ENCODE measurements at regions not wholly inside any gene's neighbourhood (a gene's known extent, or its start where the extent isn't known, plus 50 kb on each side); places are given as distances from the start of the nearest gene placed in this dataset.

DNA sequence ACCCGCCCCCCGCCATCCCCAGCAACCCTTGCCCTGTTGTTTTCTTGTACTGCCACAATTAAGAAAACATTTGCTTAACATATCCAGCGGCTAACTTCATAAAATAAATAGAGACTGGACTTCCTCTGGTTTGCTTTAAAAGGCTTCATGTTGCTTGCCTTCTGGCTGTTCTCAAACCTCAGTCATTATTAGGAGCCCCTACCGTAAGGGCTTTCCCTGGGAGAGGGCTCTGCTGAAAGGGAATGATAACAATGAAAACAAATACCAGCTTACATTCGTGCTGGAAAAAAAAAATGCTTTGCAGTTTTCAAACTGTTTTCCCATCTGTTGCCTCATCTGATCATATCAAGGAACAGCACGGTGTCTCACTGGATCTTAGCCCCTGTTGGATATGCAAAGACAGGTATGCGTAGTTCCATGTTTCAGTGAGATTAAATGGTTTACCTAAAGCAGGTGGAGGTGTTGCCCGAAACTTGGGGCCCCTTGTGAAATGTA, 77.2 kb upstream of the VGLL4 start:
- TF ChIP-seq, protein P1, sequence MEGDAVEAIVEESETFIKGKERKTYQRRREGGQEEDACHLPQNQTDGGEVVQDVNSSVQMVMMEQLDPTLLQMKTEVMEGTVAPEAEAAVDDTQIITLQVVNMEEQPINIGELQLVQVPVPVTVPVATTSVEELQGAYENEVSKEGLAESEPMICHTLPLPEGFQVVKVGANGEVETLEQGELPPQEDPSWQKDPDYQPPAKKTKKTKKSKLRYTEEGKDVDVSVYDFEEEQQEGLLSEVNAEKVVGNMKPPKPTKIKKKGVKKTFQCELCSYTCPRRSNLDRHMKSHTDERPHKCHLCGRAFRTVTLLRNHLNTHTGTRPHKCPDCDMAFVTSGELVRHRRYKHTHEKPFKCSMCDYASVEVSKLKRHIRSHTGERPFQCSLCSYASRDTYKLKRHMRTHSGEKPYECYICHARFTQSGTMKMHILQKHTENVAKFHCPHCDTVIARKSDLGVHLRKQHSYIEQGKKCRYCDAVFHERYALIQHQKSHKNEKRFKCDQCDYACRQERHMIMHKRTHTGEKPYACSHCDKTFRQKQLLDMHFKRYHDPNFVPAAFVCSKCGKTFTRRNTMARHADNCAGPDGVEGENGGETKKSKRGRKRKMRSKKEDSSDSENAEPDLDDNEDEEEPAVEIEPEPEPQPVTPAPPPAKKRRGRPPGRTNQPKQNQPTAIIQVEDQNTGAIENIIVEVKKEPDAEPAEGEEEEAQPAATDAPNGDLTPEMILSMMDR (IDR thresholded peaks at IDR 0.05): no peak
- ATAC-seq: no peak
- H3K4me1 Mint-ChIP-seq: peaks cover 19 to 20% of the 10 kb centered on the region in 2 donors
- intact Hi-C loops (cut with micrococcal nuclease): no loop called here
- Histone ChIP-seq H3K27ac (ENCODE audit: low read length) (peak overlapping the region; percentile 17), H3K9me3 (ENCODE audit: control insufficient read depth, insufficient read depth, low read length) (no peaks in the 10 kb centered on the region), H3K36me3 (ENCODE audit: control insufficient read depth, insufficient read depth, low read length) (no peaks in the 10 kb centered on the region), H3K4me1 (ENCODE audit: control insufficient read depth, insufficient read depth, low read length) (peaks cover 6% of the 10 kb centered on the region), H3K27me3 (ENCODE audit: control insufficient read depth, insufficient read depth, low read length) (no peaks in the 10 kb centered on the region), H3K4me3 (ENCODE audit: low read length) (peak overlapping the region; percentile 52)
- no peaks in the 10 kb centered on the region for H3K36me3 Mint-ChIP-seq
- H3K9me3 Mint-ChIP-seq: no peaks in the 10 kb centered on the region
- DNase-seq: no peak
- H3K27me3 Mint-ChIP-seq (ENCODE audit: low read depth in 2 of 2): peaks cover 19 to 26% of the 10 kb centered on the region in 2 donors
- H3K27ac Mint-ChIP-seq: peak overlapping the region in 1 of 2 donors; percentile 87
- peak overlapping the region; percentile 92 for H3K4me3 Mint-ChIP-seq
- WGBS (ENCODE audit: insufficient coverage): 51% methylated on average over 8 of the region's 8 CpGs

DNA sequence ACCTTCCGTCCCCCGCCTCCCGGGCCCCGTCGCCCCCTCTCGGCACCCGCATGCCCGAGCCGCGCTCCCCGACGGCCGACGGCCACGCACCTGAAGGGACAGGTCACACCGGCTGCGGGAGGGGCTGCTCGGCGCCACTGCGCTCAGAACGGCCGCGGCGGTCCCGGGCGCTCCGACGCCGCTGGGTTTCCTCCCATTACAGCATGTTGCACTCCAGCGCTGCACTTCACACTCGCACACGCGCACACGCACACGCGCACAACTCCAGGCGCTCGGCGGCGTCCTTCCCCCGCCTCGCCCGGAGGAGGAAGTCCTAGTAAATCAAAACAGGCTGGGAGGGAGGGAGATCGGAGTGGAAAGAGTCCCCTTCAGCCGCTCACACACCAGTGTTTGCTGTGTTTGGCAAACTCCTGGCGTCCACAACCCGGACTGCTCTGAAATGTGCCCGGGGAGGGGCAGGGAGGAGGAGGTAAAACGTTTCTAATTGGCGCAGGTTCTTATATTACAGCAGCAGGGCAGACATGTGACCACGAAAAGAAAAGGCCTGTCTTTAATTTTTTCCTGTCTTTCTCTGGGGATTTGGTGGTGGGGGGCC, 76.7 kb upstream of the VGLL4 start:
- H3K36me3 ChIP-seq (ENCODE audit: control insufficient read depth, insufficient read depth, low read length): no peaks in the 10 kb centered on the region
- TF ChIP-seq, protein P1 (IDR thresholded peaks at IDR 0.05): no peak
- peak; percentile 28 to 73 for DNase-seq
- H3K4me3 ChIP-seq (ENCODE audit: low read length): peak overlapping the region; percentile 52
- peaks cover 14 to 21% of the 10 kb centered on the region in 2 donors for H3K27me3 Mint-ChIP-seq (ENCODE audit: low read depth in 2 of 2)
- H3K27ac Mint-ChIP-seq: peak overlapping the region in 1 of 2 donors; percentile 87
- peaks cover 19 to 20% of the 10 kb centered on the region in 2 donors for H3K4me1 Mint-ChIP-seq
- no peaks in the 10 kb centered on the region for H3K9me3 ChIP-seq (ENCODE audit: control insufficient read depth, insufficient read depth, low read length)
- intact Hi-C loops (cut with micrococcal nuclease): no loop called here
- peaks cover 6% of the 10 kb centered on the region for H3K4me1 ChIP-seq (ENCODE audit: control insufficient read depth, insufficient read depth, low read length)
- H3K27me3 ChIP-seq (ENCODE audit: control insufficient read depth, insufficient read depth, low read length): no peaks in the 10 kb centered on the region
- ATAC-seq: peak; percentile 49 to 64 (median 55)
- H3K36me3 Mint-ChIP-seq: no peaks in the 10 kb centered on the region
- peak overlapping the region; percentile 17 for H3K27ac ChIP-seq (ENCODE audit: low read length)
- H3K4me3 Mint-ChIP-seq: peak overlapping the region; percentile 92
- no peaks in the 10 kb centered on the region for H3K9me3 Mint-ChIP-seq
- under 1% methylated on average over 50 of the region's 51 CpGs for WGBS (ENCODE audit: insufficient coverage)

DNA sequence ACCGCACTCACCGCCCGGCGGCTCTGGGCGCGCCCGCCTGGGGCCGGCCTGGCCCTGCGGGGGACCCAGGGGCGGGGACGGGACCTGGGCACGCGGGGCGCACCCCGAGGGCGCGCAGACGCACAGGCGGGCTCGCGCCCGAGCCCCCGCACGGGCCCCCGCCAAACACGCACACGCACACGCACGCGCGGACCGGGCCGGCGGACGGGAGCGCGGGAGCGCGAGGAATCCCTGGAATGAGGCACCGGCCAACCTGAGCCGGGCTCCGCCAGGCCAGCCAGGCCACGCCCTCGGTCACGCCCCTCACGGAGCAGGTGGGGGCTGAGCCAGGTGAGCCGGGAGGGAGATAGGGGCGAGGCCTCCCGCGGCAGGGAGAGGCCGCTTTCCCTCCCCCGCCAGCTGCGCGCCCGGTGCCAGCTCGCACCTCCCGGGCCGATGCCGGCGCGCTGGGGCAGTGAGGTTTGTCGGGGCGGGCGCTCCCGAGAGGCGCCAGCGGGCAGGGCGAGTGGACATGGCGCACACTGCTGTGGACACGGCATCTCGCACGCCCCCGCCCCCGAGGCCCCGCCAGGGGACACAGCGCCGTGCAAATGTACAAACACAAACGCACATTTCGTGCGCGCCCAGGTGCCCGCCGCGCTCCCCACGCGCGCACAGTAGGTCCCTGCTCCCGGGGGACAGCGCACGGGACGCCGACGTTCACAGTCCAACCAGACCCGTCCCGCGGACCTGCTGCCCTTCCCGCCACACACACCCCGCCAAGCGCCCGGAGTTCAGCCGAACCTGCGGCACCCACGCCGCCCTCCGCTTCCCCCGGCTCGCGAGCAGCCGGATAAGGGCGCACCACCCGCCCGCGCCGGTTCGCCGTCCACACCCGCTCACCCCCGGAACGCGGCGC, 75.9 kb upstream of the VGLL4 start:
- Mint-ChIP-seq H3K36me3 (no peaks in the 10 kb centered on the region), H3K27ac (peak overlapping the region in 1 of 2 donors; percentile 87)

More for the DNA sequence above, 75.9 kb upstream of the VGLL4 start:
- peaks cover 6% of the 10 kb centered on the region for H3K4me1 ChIP-seq (ENCODE audit: control insufficient read depth, insufficient read depth, low read length)
- no peaks in the 10 kb centered on the region for H3K36me3 ChIP-seq (ENCODE audit: control insufficient read depth, insufficient read depth, low read length)
- peak; percentile 52 to 72 (median 57) for ATAC-seq
- H3K27ac ChIP-seq (ENCODE audit: low read length): no peak overlapping the region
- TF ChIP-seq, protein P1 (IDR thresholded peaks at IDR 0.05): no peak
- H3K27me3 ChIP-seq (ENCODE audit: control insufficient read depth, insufficient read depth, low read length): no peaks in the 10 kb centered on the region
- intact Hi-C loops (cut with micrococcal nuclease): no loop called here
- Mint-ChIP-seq H3K27me3 (ENCODE audit: low read depth in 2 of 2) (peaks cover 8 to 13% of the 10 kb centered on the region in 2 donors), H3K4me3 (peak overlapping the region; percentile 92), H3K4me1 (peaks cover 19 to 20% of the 10 kb centered on the region in 2 donors), H3K9me3 (no peaks in the 10 kb centered on the region)
- under 1% methylated on average over 121 of the region's 121 CpGs for WGBS (ENCODE audit: insufficient coverage)
- DNase-seq: peak; percentile 39 to 84
- H3K9me3 ChIP-seq (ENCODE audit: control insufficient read depth, insufficient read depth, low read length): no peaks in the 10 kb centered on the region
- H3K4me3 ChIP-seq (ENCODE audit: low read length): peak overlapping the region; percentile 75
